HG03457 (cell line): ENCODE measurements at regions not wholly inside any gene's neighbourhood (a gene's known extent, or its start where the extent isn't known, plus 50 kb on each side); places are given as distances from the start of the nearest gene placed in this dataset.
"Not testable (repeated sequence)": the region's sequence is repeated elsewhere in the genome, so short reads cannot be mapped to it uniquely, and the experiment has no call there.

ENCODE experiments used
- ATAC-seq: cut with Tn5 transposase; IDR thresholded peaks from one replicate; pipeline ENCODE4 v1.9.1; 2021; ENCODE audit warnings: moderate number of reproducible peaks; ENCODE audit not compliant: unreplicated experiment

GRCh38 chr4:169342906-169343564 lies 72.3 kb upstream of the SH3RF1 start:
- no peak for ATAC-seq

DNA sequence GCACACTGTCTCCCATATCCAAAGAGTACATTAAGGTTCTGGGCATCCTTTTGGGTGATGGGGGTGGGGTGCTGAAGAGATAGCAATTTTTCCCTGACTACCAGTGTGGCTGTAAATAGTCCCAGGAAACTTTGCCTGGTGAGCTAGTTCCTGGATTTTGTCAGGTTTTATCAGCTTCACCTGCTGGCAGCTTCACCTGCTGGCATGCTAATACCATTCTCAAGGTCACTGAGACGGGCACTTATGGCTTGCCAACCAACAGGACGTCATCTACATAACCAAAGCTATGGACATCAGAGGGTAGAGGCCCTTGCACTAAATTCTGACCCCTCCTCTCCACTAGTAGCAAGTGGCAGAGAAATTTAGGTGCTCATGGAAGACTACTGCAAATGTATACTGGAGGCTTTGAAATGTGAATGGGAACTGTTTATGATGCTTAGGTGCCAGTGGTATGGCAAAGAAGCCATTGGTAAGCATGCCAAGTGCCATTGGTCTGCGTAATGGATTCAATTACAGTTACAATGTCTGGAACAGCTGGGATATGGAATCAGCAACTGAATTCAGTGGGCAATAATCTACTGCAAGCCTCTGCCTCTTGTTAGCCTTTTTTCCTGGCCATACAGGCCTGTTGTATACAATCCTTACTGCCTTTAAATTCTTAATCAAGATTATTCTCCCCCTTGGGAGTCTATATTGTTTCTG lies 71.6 kb upstream of the SH3RF1 start:
- ATAC-seq, result no peak

- ATAC-seq, result peak; percentile 66
Measured at GRCh38 chr4:169341490-169341889, 70.7 kb upstream of the SH3RF1 start.

- ATAC-seq, result no peak
Measured at GRCh38 chr4:169340834-169341233, 70.1 kb upstream of the SH3RF1 start.

GRCh38 chr4:169338241-169338640 lies 67.5 kb upstream of the SH3RF1 start:
- no peak for ATAC-seq

- no peak for ATAC-seq
Measured at GRCh38 chr4:169337510-169337909, 66.8 kb upstream of the SH3RF1 start.

DNA sequence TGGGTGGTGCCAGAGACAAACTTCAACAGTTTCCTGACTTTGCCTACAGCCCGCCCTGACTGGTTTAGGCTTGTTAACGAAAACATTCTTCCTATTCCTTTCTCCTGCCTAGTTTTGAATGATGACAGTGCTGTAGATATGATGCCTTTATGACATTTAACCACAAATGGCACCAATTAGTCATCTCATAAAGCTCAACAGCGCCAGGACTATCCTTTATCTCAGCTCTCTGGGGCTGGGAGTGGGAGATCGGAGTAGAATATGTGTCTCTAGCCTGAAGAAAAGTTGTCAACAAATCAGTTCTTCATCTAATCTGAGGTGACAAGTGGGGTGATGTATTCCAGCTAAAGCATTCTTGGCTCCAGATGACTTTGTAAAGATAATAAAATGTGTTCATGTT lies 64.6 kb upstream of the SH3RF1 start:
- no peak for ATAC-seq

DNA sequence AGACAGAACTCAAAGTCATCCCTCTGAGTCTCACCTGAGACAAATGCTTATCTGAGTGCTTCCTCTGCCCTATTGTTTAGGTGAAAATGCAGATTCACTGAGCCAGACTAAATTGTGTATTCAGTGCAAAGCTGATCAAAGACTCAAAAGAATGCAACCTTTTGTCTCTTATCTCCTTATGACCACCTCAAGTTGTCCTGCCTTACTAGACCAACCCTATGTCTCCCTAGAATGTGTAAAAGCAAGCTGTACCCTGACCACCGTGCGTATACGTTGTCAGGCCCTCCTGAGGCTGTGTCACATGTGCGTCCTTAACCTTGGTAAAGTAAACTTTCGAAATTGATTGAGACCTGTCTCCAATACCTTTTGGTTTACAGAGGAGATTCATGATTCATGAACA lies 63.6 kb upstream of the SH3RF1 start:
- ATAC-seq, result no peak

- no peak for ATAC-seq
Measured at GRCh38 chr4:169333265-169333664, 62.5 kb upstream of the SH3RF1 start.

DNA sequence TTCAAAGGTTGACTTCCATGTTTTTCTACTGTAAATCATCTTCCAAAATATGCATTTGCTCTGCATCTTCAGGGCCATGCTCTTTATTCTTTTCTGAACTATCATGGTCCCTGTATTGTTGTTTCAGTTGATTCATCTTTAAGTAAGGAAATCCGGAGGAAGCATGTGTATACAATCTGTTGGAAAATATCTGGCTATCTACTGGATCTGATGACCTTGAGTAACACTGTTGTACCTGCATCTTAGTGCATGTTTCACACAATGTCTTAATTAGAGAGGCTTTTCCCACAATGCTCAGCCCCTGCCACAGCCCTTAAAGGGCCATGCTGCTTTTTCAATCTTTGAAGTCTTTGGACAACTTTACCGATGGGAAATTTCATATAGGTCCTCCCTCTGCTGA lies 61.8 kb upstream of the SH3RF1 start:
- ATAC-seq, result no peak

- no peak for ATAC-seq
Measured at GRCh38 chr4:169330811-169331210, 60.1 kb upstream of the SH3RF1 start.

DNA sequence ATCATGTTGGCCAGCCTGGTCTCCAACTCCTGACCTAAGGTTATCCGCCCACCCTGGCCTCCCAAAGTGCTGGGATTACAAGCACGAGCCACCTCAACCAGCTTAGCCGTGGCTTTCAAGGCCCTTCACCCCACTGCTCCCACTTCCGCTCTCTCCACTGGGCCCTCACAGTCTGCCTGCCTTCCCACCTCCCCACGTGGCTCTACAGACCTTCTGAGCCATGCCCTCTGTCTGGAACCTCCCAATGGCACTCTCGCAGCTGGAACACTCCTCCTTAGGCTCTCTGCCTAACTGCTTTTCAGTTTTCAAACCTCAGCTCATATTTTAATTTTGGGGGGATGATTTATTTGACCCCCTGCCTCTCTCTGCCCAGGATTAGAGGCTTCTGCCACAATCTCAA lies 59.3 kb upstream of the SH3RF1 start:
- ATAC-seq, result no peak

GRCh38 chr4:169327951-169328350 lies 57.2 kb upstream of the SH3RF1 start:
- no peak for ATAC-seq

- not testable (repeated sequence) for ATAC-seq
Measured at GRCh38 chr4:169323925-169324324, 53.2 kb upstream of the SH3RF1 start.

- ATAC-seq, result not testable (repeated sequence)
Measured at GRCh38 chr4:169322833-169323232, 52.1 kb upstream of the SH3RF1 start.
